OCI-LY3 (cell line): ENCODE measurements at regions not wholly inside any gene's neighbourhood (a gene's known extent, or its start where the extent isn't known, plus 50 kb on each side); places are given as distances from the start of the nearest gene placed in this dataset.

ENCODE experiments used
- H2AFZ ChIP-seq: fragments of 200-600, 300-600 bp; shearing (Covaris generic); 2 replicates; pipeline ENCODE4 v1.6.0; 2014; ENCODE audit warnings: antibody characterized with exemption, low read depth, low read length
- H3K27ac ChIP-seq: fragments of 200-600, 300-600 bp; sonication (generic); 2 replicates; pipeline ENCODE4 v1.5.1; 2014; ENCODE audit warnings: mild to moderate bottlenecking, low read length, moderate library complexity, mixed read lengths
- H3K27me3 ChIP-seq: fragments of 200-600, 300-600 bp; sonication (generic); 2 replicates; pipeline ENCODE4 v1.6.1; 2014; ENCODE audit warnings: low read depth, low read length, mixed read lengths
- H3K36me3 ChIP-seq: fragments of 200-600, 300-600 bp; sonication (generic); replicated peaks from 2 replicates; pipeline ENCODE3; 2014; ENCODE audit warnings: low read depth, low read length, mixed read lengths
- H3K4me1 ChIP-seq: fragments of 300-600, 200-600 bp; sonication (generic); 2 replicates; pipeline ENCODE4 v1.6.1; 2014; ENCODE audit warnings: low read length, mixed read lengths
- H3K4me2 ChIP-seq: fragments of 200-600, 300-600 bp; sonication (generic); 2 replicates; pipeline ENCODE4 v1.6.1; 2014; ENCODE audit warnings: low read length, mixed read lengths
- H3K4me3 ChIP-seq: fragments of 300-600, 200-600 bp; sonication (generic); 2 replicates; pipeline ENCODE4 v1.5.1; 2014; ENCODE audit warnings: antibody characterized with exemption, mild to moderate bottlenecking, low read length, moderate library complexity
- H3K79me2 ChIP-seq: fragments of 300-600, 200-600 bp; shearing (Covaris generic); 2 replicates; pipeline ENCODE4 v1.6.1; 2014; ENCODE audit warnings: mild to moderate bottlenecking, low read length, mixed read lengths
- H3K9ac ChIP-seq: fragments of 300-600, 200-600 bp; shearing (Covaris generic); 2 replicates; pipeline ENCODE4 v1.6.0; 2014; ENCODE audit warnings: mild to moderate bottlenecking, low read length, moderate library complexity
- H3K9me3 ChIP-seq: fragments of 200-600, 300-600 bp; shearing (Covaris generic); 2 replicates; pipeline ENCODE4 v1.6.1; 2014; ENCODE audit warnings: low read length, mixed read lengths; ENCODE audit not compliant: insufficient read depth
- H4K20me1 ChIP-seq: fragments of 200-600, 300-600 bp; sonication (generic); 2 replicates; pipeline ENCODE4 v1.6.1; 2016; ENCODE audit warnings: low read length, mixed read lengths; ENCODE audit not compliant: insufficient read depth
- EZH2phosphoT487 ChIP-seq: fragments of 200-600 bp; shearing (Covaris generic); IDR thresholded peaks from 2 replicates; pipeline ENCODE4 v1.6.1; 2018; ENCODE audit warnings: antibody characterized with exemption, mixed run types, low read depth
- TF ChIP-seq, protein P1 (sequence below): fragments of 200-600, 300-600 bp; sonication (generic); IDR thresholded peaks from 2 replicates; pipeline ENCODE4 v1.5.1; 2014; ENCODE audit warnings: antibody characterized with exemption, low read length, low read depth

DNA sequence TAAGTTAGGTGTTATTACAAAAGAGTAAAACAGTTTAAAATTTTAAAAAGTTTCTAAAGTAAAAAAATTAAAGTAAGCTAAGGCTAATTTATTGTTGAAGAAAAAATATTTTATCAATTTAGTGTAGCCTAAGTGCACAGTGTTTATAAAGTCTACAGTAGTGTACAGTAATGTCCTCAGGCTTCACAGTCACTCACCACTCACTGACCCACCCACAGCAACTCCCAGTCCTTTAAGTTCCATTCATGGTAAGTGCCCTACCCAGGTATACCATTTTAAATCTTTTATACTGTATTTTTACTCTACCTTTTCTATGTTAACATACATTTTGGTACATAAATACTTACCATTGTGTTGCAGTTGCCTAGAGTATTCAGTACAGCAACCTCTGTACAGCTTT, 120.3 kb upstream of the DKK2 start:
- H3K9me3 ChIP-seq: no peaks in the 10 kb centered on the region
- no peaks in the 10 kb centered on the region for H4K20me1 ChIP-seq
- H3K4me3 ChIP-seq: no peak overlapping the region
- no peak overlapping the region for H2AFZ ChIP-seq
- H3K27ac ChIP-seq: no peak overlapping the region
- no peak for TF ChIP-seq EZH2phosphoT487
- TF ChIP-seq, protein P1, sequence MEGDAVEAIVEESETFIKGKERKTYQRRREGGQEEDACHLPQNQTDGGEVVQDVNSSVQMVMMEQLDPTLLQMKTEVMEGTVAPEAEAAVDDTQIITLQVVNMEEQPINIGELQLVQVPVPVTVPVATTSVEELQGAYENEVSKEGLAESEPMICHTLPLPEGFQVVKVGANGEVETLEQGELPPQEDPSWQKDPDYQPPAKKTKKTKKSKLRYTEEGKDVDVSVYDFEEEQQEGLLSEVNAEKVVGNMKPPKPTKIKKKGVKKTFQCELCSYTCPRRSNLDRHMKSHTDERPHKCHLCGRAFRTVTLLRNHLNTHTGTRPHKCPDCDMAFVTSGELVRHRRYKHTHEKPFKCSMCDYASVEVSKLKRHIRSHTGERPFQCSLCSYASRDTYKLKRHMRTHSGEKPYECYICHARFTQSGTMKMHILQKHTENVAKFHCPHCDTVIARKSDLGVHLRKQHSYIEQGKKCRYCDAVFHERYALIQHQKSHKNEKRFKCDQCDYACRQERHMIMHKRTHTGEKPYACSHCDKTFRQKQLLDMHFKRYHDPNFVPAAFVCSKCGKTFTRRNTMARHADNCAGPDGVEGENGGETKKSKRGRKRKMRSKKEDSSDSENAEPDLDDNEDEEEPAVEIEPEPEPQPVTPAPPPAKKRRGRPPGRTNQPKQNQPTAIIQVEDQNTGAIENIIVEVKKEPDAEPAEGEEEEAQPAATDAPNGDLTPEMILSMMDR: no peak
- no peaks in the 10 kb centered on the region for H3K79me2 ChIP-seq
- H3K9ac ChIP-seq: no peak overlapping the region
- no peak overlapping the region for H3K4me2 ChIP-seq
- H3K27me3 ChIP-seq: no peaks in the 10 kb centered on the region
- H3K4me1 ChIP-seq: no peaks in the 10 kb centered on the region
- H3K36me3 ChIP-seq: no peaks in the 10 kb centered on the region

- Histone ChIP-seq H3K9me3 (no peaks in the 10 kb centered on the region), H3K79me2 (no peaks in the 10 kb centered on the region), H3K4me3 (no peak overlapping the region), H3K4me1 (no peaks in the 10 kb centered on the region), H3K36me3 (no peaks in the 10 kb centered on the region), H3K4me2 (no peak overlapping the region), H3K9ac (no peak overlapping the region), H3K27ac (no peak overlapping the region), H4K20me1 (no peaks in the 10 kb centered on the region), H3K27me3 (no peaks in the 10 kb centered on the region), H2AFZ (no peak overlapping the region)
- TF ChIP-seq EZH2phosphoT487: no peak
- TF ChIP-seq, protein P1: no peak
These were observed 119.3 kb upstream of the DKK2 start for GRCh38 chr4:107155366-107155765.

DNA sequence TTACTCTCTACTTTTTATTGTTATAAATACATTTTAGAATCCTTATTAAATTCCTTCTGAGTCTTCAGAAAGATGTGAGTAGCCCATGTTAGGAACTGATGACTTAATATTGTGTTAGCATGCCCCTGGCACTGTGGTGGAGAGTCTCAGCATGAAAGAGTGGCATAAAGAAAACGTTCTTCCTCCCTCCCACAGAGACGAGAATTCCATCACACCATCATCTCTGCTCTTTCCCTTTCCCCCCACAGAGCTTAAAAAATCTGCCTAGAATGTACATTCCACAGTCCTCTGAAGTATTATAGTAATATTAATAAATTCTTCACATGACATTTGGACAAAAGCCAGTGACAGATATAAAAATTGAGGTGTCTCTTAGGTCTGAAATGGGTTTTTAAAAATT, 117.8 kb upstream of the DKK2 start:
- Histone ChIP-seq H3K9me3 (no peaks in the 10 kb centered on the region), H3K4me1 (no peaks in the 10 kb centered on the region), H4K20me1 (no peaks in the 10 kb centered on the region), H3K4me2 (no peak overlapping the region), H3K9ac (no peak overlapping the region), H3K27ac (no peak overlapping the region), H3K4me3 (no peak overlapping the region), H3K79me2 (no peaks in the 10 kb centered on the region), H2AFZ (no peak overlapping the region), H3K36me3 (no peaks in the 10 kb centered on the region), H3K27me3 (no peaks in the 10 kb centered on the region)
- no peak for TF ChIP-seq EZH2phosphoT487
- TF ChIP-seq, protein P1: no peak

DNA sequence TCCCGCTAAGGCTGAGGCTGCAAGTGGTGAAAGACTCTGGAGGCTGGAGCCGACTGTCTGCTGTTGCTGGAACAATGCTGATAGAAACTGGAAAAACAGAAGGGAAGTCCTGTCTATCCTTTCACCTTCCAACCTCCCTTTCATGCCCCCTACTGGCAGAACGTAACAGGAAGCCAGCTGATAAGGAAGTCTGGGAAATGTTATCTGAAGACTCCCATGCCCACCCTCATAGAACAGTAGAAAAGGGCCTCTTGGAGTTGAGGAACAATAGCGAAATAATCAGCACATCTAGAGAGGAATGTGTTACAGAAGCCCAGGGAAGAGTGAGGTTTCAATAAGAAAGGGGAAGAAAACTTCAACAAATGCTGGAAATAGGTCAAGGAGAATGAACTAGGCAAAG, 117.1 kb upstream of the DKK2 start:
- no peaks in the 10 kb centered on the region for H3K4me1 ChIP-seq

More for the DNA sequence above, 117.1 kb upstream of the DKK2 start:
- Histone ChIP-seq H3K36me3 (no peaks in the 10 kb centered on the region), H3K4me2 (no peak overlapping the region), H3K9me3 (no peaks in the 10 kb centered on the region), H3K9ac (no peak overlapping the region), H4K20me1 (no peaks in the 10 kb centered on the region), H3K27me3 (no peaks in the 10 kb centered on the region), H3K4me3 (no peak overlapping the region), H2AFZ (0 out of 2 replicates have a peak overlapping the region, but pooled peaks have one; percentile 34), H3K79me2 (no peaks in the 10 kb centered on the region), H3K27ac (no peak overlapping the region)
- TF ChIP-seq, protein P1: peak; percentile 41
- TF ChIP-seq EZH2phosphoT487: no peak
